ENCODE measurements at regions not wholly inside any gene's neighbourhood (a gene's known extent, or its start where the extent isn't known, plus 50 kb on each side); places are given as distances from the start of the nearest gene placed in this dataset.

DNA sequence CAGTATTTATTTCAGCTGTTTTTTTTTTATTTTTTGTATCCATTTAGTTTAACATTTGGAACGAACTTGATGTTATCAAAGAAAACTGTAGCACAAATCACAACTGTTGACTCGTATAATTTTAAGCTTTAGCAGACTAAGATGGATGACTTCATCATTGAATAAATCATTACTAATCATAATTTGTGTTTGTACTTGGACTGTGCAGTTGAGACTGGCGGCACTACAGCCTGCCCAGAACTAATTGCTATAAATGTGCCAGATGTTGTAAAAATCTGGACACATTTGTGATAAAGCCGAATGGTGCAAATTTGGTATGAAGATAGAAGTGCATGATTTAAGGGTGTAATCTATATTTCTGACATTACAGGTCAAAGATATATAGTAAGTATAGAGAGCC lies 897.7 kb upstream of the CDH8 start:
- Histone ChIP-seq H3K27me3 (no peaks in the 10 kb centered on the region), H3K4me1 (no peaks in the 10 kb centered on the region), H3K27ac (no peak overlapping the region), H3K36me3 (ENCODE audit: low read depth, missing control alignments) (no peaks in the 10 kb centered on the region), H3K4me3 (no peak overlapping the region), H3K9me3 (no peaks in the 10 kb centered on the region)
- intact Hi-C loops (cut with DNase I; ENCODE audit: low total_unique reads) = no loop called here
- DNase-seq = no peak
- WGBS, 2 donors = 30 to 45% methylated on average over 4 of the region's 4 CpGs
- no peak for TF ChIP-seq POLR2A (IDR thresholded peaks at IDR 0.05)
- no peak for TF ChIP-seq CTCF (IDR thresholded peaks at IDR 0.05)

DNA sequence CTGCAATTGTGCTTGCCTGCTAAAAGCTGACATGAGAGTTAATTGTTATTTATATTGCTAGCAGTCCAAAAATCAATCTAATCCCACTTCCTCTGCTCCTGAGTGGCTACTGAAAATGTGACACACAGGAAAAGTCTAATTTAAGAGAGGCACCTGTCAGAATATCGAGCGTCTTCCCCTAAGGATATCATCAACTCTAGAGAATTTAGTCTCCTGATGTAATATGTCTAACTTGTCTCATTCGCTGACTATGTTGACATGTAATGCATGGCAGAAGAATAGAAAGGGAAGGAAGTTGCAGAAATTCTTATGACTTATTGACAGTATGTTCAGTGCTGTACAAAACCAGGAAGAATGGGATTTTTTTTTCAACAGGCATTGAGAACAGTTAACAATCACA lies 893.4 kb upstream of the CDH8 start:
- WGBS, 2 donors = 77 to 85% methylated on average over 3 of the region's 3 CpGs
- Histone ChIP-seq H3K27ac (no peak overlapping the region), H3K27me3 (no peaks in the 10 kb centered on the region), H3K9me3 (no peaks in the 10 kb centered on the region), H3K4me3 (no peak overlapping the region), H3K36me3 (ENCODE audit: low read depth, missing control alignments) (no peaks in the 10 kb centered on the region), H3K4me1 (no peaks in the 10 kb centered on the region)
- intact Hi-C loops (cut with DNase I; ENCODE audit: low total_unique reads) = no loop called here
- TF ChIP-seq POLR2A (IDR thresholded peaks at IDR 0.05) (no peak), CTCF (IDR thresholded peaks at IDR 0.05) (no peak)
- DNase-seq = no peak

- WGBS, 2 donors = 63 to 66% methylated on average over 2 of the region's 2 CpGs
- DNase-seq = no peak
- Histone ChIP-seq H3K9me3 (no peaks in the 10 kb centered on the region), H3K36me3 (ENCODE audit: low read depth, missing control alignments) (no peaks in the 10 kb centered on the region), H3K4me3 (no peak overlapping the region), H3K4me1 (no peaks in the 10 kb centered on the region), H3K27ac (no peak overlapping the region), H3K27me3 (no peaks in the 10 kb centered on the region)
- intact Hi-C loops (cut with DNase I; ENCODE audit: low total_unique reads) = no loop called here
- TF ChIP-seq CTCF (IDR thresholded peaks at IDR 0.05) = no peak
- no peak for TF ChIP-seq POLR2A (IDR thresholded peaks at IDR 0.05)
These were observed 890.9 kb upstream of the CDH8 start for GRCh38 chr16:62927122-62927521.

GRCh38 chr16:62926121-62926801 lies 890.0 kb upstream of the CDH8 start:
- intact Hi-C loops (cut with DNase I; ENCODE audit: low total_unique reads) = no loop called here
- no peak for DNase-seq
- H3K27me3 ChIP-seq = no peaks in the 10 kb centered on the region
- WGBS, 2 donors = 80 to 82% methylated on average over 5 of the region's 5 CpGs
- no peak overlapping the region for H3K4me3 ChIP-seq
- H3K4me1 ChIP-seq = no peaks in the 10 kb centered on the region
- TF ChIP-seq CTCF (IDR thresholded peaks at IDR 0.05) (no peak), POLR2A (IDR thresholded peaks at IDR 0.05) (no peak)
- H3K36me3 ChIP-seq (ENCODE audit: low read depth, missing control alignments) = no peaks in the 10 kb centered on the region
- H3K27ac ChIP-seq = no peak overlapping the region
- no peaks in the 10 kb centered on the region for H3K9me3 ChIP-seq

DNA sequence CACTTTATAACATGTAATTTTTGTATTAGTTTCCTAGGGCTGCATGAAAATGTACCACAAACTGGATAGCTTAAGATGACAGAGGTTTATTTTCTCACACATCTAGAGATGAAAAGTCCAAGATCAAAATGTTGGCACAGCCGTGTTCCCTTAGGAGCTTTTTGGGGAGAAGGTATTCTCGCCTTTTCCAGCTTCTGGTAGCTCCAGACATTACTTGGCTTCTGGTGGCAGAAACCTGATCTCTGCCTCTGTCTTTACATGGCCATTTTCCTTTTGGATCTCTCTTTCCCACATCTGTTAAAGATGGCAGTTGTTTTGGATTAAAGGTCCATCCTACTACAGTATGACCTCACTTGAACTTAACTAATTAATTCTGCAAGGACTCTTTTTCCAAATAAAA lies 885.7 kb upstream of the CDH8 start:
- intact Hi-C loops (cut with DNase I; ENCODE audit: low total_unique reads) = no loop called here
- Histone ChIP-seq H3K27me3 (no peaks in the 10 kb centered on the region), H3K27ac (no peak overlapping the region), H3K9me3 (no peaks in the 10 kb centered on the region), H3K36me3 (ENCODE audit: low read depth, missing control alignments) (no peaks in the 10 kb centered on the region), H3K4me3 (no peak overlapping the region), H3K4me1 (no peaks in the 10 kb centered on the region)
- WGBS, 2 donors = 87 to 96% methylated on average over 2 of the region's 2 CpGs
- DNase-seq = no peak
- TF ChIP-seq POLR2A (IDR thresholded peaks at IDR 0.05) = no peak
- TF ChIP-seq CTCF (IDR thresholded peaks at IDR 0.05) = no peak

Measured in testis (tissue), 2 donors.